ENCODE measurements at regions not wholly inside any gene's neighbourhood (a gene's known extent, or its start where the extent isn't known, plus 50 kb on each side); places are given as distances from the start of the nearest gene placed in this dataset.

GRCh38 chr7:130970196-130970595 is 236.2 kb upstream of the KLF14 start:
- DNase-seq (ENCODE audit: low read depth): no peak

- no peak for DNase-seq (ENCODE audit: low read depth)
Measured at GRCh38 chr7:130970696-130971095, 236.7 kb upstream of the KLF14 start.

- no peak for DNase-seq (ENCODE audit: low read depth)
Measured at GRCh38 chr7:130971297-130971696, 237.3 kb upstream of the KLF14 start.

- no peak for DNase-seq (ENCODE audit: low read depth)
Measured at GRCh38 chr7:130972201-130972600, 238.2 kb upstream of the KLF14 start.

GRCh38 chr7:130973637-130974036 is 239.6 kb upstream of the KLF14 start:
- DNase-seq (ENCODE audit: low read depth): no peak

- no peak for DNase-seq (ENCODE audit: low read depth)
Measured at GRCh38 chr7:130974169-130974568, 240.2 kb upstream of the KLF14 start.

- DNase-seq (ENCODE audit: low read depth): no peak
Measured at GRCh38 chr7:130974794-130975193, 240.8 kb upstream of the KLF14 start.

- DNase-seq (ENCODE audit: low read depth): no peak
Measured at GRCh38 chr7:130975731-130976130, 241.7 kb upstream of the KLF14 start.

GRCh38 chr7:130982160-130982638 is 248.2 kb upstream of the KLF14 start:
- DNase-seq (ENCODE audit: low read depth): no peak

- no peak for DNase-seq (ENCODE audit: low read depth)
Measured at GRCh38 chr7:130982651-130983050, 248.6 kb upstream of the KLF14 start.

- no peak for DNase-seq (ENCODE audit: low read depth)
Measured at GRCh38 chr7:130985361-130985760, 251.4 kb upstream of the KLF14 start.

GRCh38 chr7:130986261-130986690 is 252.3 kb upstream of the KLF14 start:
- no peak for DNase-seq (ENCODE audit: low read depth)

- no peak for DNase-seq (ENCODE audit: low read depth)
Measured at GRCh38 chr7:130987092-130987491, 253.1 kb upstream of the KLF14 start.

GRCh38 chr7:130988443-130988842 is 254.4 kb upstream of the KLF14 start:
- DNase-seq (ENCODE audit: low read depth): no peak

GRCh38 chr7:130989101-130989795 is 255.2 kb upstream of the KLF14 start:
- no peak for DNase-seq (ENCODE audit: low read depth)

- no peak for DNase-seq (ENCODE audit: low read depth)
Measured at GRCh38 chr7:130990178-130990832, 256.3 kb upstream of the KLF14 start.

- no peak for DNase-seq (ENCODE audit: low read depth)
Measured at GRCh38 chr7:130993671-130994365, 259.8 kb upstream of the KLF14 start.

GRCh38 chr7:130994378-130995115 is 260.5 kb upstream of the KLF14 start:
- DNase-seq (ENCODE audit: low read depth): no peak

- no peak for DNase-seq (ENCODE audit: low read depth)
Measured at GRCh38 chr7:130995252-130996081, 261.5 kb upstream of the KLF14 start.

- DNase-seq (ENCODE audit: low read depth): no peak
Measured at GRCh38 chr7:130996205-130996832, 262.3 kb upstream of the KLF14 start.

- no peak for DNase-seq (ENCODE audit: low read depth)
Measured at GRCh38 chr7:130996833-130997231, 262.8 kb upstream of the KLF14 start.
